Lower leg skin (tissue), 4 donors: ENCODE measurements at regions not wholly inside any gene's neighbourhood (a gene's known extent, or its start where the extent isn't known, plus 50 kb on each side); places are given as distances from the start of the nearest gene placed in this dataset.

Source experiments
- DNase-seq, 2 donors: peaks; one replicate each; pipeline ENCODE4 v3.0.0-alpha.2; 2019; ENCODE audit warnings: low spot score in 2 of 2
- H3K4me3 ChIP-seq: fragments of 200-600 bp; sonication (generic); 2 replicates; pipeline ENCODE4 v1.5.1; 2017; ENCODE audit warnings: mild to moderate bottlenecking, low read depth; ENCODE audit not compliant: poor library complexity, severe bottlenecking
- CTCF ChIP-seq, 3 donors: fragments of 450-650 bp; IDR thresholded peaks; one replicate each; pipeline ENCODE4 v1.5.1; 2016; ENCODE audit warnings: antibody characterized with exemption in 3 of 3, mild to moderate bottlenecking in 3 of 3, moderate library complexity in 2 of 3
- POLR2A ChIP-seq, 2 donors: fragments of 450-650 bp; IDR thresholded peaks; one replicate each; pipeline ENCODE4 v1.6.1; 2016 to 2017; ENCODE audit warnings: antibody characterized with exemption in 2 of 2, mild to moderate bottlenecking in 1 of 2, moderate library complexity in 1 of 2
- WGBS, 2 donors: methylation state at CpG; one replicate each; pipeline ENCODE4 v1.1.5; 2018; 5-methylcytosine and 5-hydroxymethylcytosine counted together
- intact Hi-C: fragments of 100-400 bp; cut with DNase I; formaldehyde crosslinking; loops from one replicate; pipeline ENCODE4 v1.15.0; 2023; ENCODE audit warnings: low total_unique reads

DNA sequence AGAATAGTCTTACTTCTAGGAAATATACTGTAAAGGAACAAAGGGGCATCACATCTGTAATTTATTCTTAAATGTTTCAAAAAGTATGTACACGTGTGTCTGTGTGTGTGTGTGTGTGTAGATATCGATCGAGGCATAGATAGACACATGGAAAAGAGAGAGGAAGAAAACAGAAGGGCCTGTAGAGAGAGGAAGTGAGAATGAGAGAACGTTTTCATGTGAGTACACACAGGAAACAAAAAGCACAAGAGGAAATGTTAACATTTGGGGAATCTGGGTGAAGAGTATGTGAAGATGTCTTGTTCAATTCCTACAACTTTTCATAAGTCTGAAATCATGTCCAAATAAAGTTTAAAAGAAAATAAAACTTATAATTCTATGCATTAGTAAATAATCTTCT lies 286.5 kb upstream of the SORCS1 start:
- WGBS, 2 donors: 48 to 53% methylated on average over 4 of the region's 4 CpGs
- intact Hi-C loops: no loop called here
- no peak overlapping the region for H3K4me3 ChIP-seq
- no peak for DNase-seq
- TF ChIP-seq CTCF (IDR thresholded peaks at IDR 0.05) (no peak), POLR2A (IDR thresholded peaks at IDR 0.05) (no peak)

GRCh38 chr10:107450056-107450455 lies 285.6 kb upstream of the SORCS1 start:
- TF ChIP-seq POLR2A (IDR thresholded peaks at IDR 0.05) (no peak), CTCF (IDR thresholded peaks at IDR 0.05) (no peak)
- WGBS, 2 donors: 91 to 95% methylated on average over 5 of the region's 5 CpGs
- DNase-seq: no peak
- intact Hi-C loops: no loop called here
- no peak overlapping the region for H3K4me3 ChIP-seq

GRCh38 chr10:107444443-107444842 lies 279.9 kb upstream of the SORCS1 start:
- H3K4me3 ChIP-seq: no peak overlapping the region
- intact Hi-C loops: no loop called here
- no peak for DNase-seq
- 80 to 88% methylated on average over 3 of the region's 3 CpGs for WGBS, 2 donors
- TF ChIP-seq CTCF (IDR thresholded peaks at IDR 0.05) (no peak), POLR2A (IDR thresholded peaks at IDR 0.05) (no peak)

DNA sequence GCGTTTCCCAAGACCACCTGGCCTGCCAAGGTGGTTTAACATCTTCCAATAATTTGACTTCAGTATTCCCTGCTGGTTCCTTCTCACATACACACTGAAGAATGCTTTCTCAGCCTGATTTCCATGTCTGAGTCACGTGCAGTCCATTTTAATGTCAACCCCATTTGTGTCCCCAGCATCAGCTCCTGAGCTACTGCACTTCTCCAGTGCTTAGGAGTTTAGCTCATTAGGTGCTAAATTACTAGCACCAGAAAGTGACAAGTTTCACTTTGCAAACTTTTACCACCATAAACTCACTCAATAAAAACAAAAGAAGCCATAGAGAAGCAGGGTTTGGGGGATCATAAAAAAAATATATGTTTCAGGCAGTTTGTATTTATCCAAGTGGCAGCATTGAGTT lies 279.3 kb upstream of the SORCS1 start:
- 77 to 82% methylated on average over 2 of the region's 2 CpGs for WGBS, 2 donors
- no peak for TF ChIP-seq POLR2A (IDR thresholded peaks at IDR 0.05)
- TF ChIP-seq CTCF (IDR thresholded peaks at IDR 0.05): no peak
- DNase-seq: no peak
- intact Hi-C loops: no loop called here
- no peak overlapping the region for H3K4me3 ChIP-seq

DNA sequence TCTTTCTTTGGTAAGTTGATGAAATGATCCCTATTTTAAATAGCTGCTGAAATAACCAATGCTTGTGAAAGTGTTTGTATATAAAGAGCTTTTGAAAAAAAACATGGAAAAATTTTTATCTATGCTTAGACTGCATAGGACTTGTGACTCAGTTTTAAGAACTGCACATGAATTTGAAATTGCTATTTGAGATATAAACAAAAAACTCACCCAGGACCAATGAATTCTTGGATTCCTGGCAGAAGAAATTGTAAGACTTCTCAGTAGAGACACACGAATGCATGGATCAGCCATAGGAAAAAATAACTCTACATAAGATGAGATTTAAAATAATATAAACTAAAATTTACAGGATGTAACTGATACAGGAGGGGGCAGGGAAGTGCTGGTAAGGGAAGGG lies 278.8 kb upstream of the SORCS1 start:
- no peak for DNase-seq
- H3K4me3 ChIP-seq: no peak overlapping the region
- 0 to 43% methylated on average over 1 of the region's 1 CpG for WGBS, 2 donors
- TF ChIP-seq POLR2A (IDR thresholded peaks at IDR 0.05): no peak
- TF ChIP-seq CTCF (IDR thresholded peaks at IDR 0.05): no peak
- intact Hi-C loops: no loop called here

GRCh38 chr10:107442035-107442505 lies 277.6 kb upstream of the SORCS1 start:
- intact Hi-C loops: no loop called here
- no peak for DNase-seq
- no peak overlapping the region for H3K4me3 ChIP-seq
- TF ChIP-seq POLR2A (IDR thresholded peaks at IDR 0.05): no peak
- TF ChIP-seq CTCF (IDR thresholded peaks at IDR 0.05): no peak
- 68 to 85% methylated on average over 5 of the region's 5 CpGs for WGBS, 2 donors
